Umbilical cord (tissue), 1 donor: ENCODE measurements at regions not wholly inside any gene's neighbourhood (a gene's known extent, or its start where the extent isn't known, plus 50 kb on each side); places are given as distances from the start of the nearest gene placed in this dataset.
"Not testable (repeated sequence)": the region's sequence is repeated elsewhere in the genome, so short reads cannot be mapped to it uniquely, and the experiment has no call there.

Experiments
- DNase-seq: peaks from one replicate; pipeline ENCODE4 v3.0.0-alpha.2; 2015; ENCODE audit warnings: low spot score

DNA sequence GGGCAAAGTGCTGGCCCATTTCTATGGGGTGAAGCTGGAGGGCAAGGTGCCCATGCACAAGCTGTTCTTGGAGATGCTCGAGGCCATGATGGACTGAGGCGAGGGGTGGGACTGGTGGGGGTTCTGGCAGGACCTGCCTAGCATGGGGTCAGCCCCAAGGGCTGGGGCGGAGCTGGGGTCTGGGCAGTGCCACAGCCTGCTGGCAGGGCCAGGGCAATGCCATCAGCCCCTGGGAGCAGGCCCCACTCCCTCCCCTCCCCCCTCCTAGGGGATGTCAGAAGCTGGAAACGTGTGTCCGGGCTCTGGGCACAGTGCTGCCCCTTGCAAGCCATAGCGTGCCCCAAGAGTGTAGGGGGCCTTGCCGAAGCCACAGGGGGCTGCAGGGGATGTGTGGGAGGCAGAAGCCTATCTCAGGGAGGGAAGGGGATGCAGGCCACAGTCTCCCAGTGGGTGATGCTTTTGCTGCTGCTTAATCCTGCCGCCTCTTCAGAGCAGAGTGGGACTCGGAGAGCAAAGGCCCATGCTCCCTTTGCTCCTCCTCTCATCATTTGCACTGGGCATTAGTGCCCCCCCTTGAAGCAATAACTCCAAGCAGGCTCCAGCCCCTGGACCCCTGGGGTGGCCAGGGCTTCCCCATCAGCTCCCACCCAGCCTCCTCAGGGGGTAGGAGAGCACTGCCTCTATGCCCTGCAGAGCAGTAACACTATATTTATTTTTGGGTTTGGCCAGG, 85.2 kb downstream of the MRPL57 start:
- DNase-seq = not testable (repeated sequence)

DNA sequence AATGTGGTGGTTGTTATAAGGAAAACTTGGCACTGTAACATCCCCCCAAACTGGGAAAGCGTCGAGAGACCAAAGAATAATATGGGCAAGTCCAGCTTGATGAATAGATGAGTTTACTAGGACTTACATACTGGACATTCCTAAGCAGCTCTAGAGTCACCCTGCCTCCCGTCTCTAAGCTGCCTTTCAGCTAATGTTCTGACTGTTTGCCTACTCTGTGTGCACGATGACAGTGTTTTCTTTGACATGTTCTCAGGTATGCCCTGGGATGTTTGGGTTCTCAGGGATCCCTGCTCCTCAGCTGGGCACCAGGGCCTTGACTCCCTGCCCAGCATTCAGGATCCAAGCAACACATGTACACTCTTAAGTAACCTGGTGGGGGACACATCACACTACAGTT, 87.5 kb downstream of the MRPL57 start:
- DNase-seq = not testable (repeated sequence)

DNA sequence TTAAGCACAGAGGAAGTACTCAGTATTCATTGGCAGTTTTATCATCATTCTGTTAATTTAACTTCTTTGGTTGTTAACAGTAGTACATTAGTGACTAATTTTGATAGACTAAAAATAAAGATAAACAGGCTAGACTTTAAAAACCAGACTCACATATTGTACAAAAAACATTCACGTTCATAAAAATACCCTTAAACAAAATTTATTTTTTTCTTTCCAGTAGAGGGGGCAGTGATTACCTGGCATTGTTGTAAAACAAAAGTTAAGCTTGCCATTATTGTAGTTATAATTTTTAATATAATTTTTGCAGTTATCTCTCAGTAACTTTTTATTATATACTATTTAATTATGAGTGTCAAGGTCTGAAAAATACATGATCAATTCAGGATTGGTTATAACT, 92.0 kb downstream of the MRPL57 start:
- DNase-seq = not testable (repeated sequence)

DNA sequence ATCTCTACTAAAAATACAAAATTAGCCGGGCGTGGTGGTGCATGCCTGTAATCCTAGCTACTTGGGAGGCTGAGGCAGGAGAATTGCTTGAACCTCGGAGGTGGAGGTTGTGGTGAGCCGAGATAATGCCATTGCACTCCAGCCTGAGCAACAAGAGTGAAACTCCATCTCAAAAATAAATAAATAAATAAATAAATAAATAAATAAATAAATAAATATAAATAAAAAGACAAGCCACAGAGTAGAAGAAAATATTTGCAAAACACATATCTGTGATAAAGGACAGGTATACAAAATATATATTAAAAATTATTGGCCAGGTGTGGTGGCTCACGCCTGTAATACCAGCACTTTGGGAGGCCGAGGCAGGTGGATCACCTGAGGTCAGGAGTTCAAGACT, 96.0 kb downstream of the MRPL57 start:
- DNase-seq = not testable (repeated sequence)

DNA sequence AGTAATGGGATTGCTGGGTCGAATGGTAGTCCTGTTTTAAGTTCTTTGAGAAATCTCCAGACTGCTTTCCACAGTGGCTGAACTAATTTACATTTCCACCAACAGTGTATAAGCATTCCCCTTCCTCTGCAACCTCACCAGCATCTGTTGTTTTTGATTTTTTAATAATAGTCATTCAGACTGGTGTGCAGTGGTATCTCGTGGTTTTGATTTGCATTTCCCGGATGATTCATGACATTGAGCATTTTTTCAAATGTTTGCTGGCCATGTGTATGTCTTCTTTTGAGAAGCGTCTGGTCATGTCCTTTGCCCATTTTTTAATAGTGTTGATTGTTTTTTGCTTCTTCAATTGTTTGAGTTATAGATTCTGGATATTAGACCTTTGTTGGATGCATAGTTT, 98.0 kb downstream of the MRPL57 start:
- not testable (repeated sequence) for DNase-seq

DNA sequence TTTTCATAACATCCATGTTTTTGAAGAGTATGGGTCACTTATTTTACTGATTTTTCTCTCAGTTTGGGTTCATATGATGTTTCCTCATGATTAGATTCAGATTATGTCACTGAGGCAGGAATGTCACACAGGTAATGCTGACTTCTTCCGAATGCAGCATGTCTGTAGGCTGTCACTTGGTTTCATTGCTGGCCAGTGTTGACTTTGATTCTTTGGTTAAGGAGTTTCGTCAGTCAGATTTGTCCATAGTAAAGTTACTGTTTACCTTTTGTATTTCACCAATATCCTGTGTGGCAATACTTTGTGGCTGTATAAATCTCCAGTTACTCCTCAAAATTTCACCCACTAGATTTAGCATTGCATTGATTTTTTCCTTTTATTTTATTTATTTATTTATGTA, 105.6 kb downstream of the MRPL57 start:
- DNase-seq = no peak

DNA sequence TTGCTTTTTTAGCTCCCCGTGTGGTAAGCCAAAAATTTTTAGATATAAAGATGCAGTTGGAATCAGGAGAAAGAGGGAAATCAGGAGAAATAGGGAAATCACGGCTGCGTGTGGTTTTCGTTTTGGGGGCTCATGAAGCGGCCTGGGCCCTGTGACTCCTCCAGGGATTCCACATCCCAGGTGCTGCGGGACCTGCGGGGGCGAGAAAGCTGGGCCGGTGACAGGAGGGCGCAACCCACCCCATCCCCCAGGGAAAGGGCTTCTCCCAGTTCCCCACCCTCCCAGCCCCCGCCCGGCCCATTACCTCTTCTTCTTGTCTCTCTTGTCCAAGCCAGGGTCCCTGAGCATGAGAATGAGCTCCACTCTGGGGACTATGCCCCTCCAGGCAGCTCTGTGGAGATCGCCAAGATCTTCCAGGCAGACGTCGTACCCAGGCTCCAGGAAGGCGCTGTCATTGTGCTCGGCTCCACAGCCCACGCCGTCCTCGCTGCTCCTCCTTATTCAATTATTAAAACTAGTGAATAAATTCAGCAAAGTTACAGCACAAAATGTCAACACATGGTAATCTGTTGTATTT, 111.0 kb downstream of the MRPL57 start:
- no peak for DNase-seq

DNA sequence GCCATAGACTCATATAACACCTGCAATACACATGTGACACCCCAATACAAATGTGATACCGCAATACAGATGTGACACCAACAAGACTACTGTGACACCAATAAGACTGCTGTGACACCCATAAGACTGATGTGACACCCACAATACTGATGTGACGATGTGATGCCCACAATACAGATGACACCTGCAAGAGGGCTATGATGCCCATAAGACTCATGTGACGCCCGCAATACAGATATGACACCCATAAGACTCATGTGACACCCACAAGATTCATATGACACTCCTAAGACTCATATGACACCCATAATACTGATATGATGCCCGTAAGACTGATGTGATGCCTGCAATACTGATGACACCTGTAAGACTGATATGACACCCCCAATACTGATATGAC, 113.0 kb downstream of the MRPL57 start:
- no peak for DNase-seq

DNA sequence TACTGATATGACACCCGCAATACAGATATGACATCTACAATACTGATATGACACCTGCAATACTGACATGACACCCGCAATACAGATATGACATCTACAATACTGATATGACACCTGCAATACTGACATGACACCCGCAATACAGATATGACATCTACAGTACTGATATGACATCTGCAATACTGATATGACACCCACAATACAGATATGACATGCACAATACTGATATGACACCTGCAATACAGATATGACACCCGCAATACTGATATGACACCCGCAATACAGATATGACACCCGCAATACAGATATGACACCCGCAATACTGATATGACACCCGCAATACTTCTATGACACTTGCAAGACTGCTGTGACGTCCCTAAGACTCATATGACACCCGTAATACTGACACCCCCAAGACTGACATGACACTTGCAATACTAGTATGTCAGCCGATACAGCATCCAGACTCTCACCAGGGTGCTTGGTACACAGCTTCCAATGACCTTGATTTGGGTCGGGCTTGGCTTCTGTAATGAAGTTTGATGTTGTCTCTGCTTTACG, 114.1 kb downstream of the MRPL57 start:
- DNase-seq = not testable (repeated sequence)

DNA sequence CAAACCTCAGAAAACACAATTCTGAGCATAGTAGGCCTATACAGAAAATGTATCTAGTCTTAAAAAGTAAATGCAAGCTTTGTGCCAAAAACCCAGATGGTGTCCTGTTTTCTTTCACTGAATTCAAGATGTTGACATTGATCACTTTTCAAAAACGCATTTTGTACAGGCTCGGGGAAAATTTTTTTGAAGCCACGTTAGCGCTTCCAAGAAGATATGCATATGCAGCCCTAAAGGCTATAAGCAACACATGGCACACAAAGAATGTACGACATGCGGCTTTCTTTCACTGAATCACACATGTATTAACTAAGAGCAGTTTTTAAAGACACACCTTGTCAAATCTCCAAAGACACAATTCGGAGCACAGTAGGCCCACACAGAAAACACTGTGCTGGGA, 115.4 kb downstream of the MRPL57 start:
- DNase-seq = no peak

DNA sequence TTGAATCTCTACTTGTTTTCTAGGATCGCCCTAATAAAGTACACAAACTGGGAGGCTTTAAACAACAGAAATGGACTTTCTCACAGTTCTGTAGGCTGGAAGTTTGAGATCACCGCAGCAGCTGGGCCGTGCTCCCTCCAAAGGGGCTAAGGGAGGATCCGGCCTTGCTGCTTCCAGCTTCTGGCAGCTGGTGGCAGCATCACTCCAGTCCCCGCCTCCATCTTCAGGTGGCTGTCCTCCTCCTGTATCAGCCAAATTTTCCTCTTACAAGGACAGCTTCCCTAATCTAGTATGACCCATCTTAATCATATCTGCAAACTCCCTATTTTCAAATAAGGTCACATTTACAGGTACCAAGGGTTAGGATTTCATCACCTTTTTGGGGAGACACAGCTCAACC, 120.5 kb downstream of the MRPL57 start:
- DNase-seq = peak; percentile 42

DNA sequence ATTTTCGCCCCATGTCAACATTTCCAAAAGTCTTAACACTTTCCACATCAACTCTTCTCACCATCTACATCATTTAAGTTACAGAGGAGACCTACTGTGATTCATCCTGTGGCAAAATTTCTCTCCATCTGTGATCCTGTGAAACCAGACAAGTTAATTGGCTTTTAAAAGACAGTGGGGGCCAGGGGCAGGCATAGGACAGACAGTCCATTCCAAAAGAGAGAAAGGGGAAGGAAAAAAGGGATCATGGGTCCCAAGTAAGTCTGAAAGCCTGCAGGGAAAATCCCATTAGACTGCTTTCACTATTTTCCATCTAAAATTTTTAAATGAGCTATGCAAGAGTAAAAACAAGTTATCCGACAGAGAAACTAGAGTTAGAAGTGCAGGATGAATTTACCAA, 121.0 kb downstream of the MRPL57 start:
- no peak for DNase-seq

DNA sequence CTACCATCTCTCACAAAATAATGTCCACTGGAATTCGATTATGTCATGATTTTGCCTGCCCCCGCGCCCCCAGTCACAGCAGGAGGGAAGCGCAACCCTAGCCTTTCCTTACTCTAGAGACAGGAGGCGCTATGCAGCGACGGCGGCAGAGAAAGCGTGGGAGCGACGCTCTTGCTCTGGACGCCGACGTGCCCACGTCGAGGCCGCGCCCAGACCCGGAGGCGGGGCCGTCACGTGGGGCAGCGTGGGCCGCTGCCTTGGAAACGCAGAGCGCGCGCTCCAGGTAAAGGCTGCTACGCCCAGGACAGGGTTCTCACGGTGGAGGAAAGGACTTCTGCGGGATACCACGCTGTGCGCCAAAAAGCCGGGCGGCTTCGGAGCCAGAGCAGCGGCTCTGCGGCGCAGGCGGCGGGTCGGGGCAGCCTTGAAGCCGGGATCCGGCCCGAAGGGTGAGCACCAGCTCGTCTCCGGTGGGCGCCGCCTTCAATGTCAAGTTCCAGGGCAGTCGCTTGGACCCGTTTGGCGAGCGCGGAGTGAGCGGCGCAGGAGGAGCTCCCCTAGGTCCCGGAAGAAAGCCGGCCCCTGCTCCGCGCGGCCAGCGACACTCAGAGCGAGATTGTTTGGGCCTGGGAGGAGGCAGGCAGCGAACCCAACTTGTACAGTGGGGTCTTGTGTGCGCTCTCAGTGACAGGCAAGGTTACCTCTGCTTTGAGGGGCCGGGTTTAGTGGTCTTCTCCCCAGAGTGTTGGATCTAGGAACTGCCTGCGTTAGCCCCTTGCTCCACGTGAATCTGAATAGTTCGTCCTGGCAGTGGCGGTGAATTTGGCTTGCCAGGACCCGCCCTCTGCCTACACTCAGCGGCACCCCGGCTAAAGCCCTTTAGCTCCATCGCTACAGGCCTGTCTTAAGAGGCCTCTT, 121.7 kb downstream of the MRPL57 start:
- peak; percentile 93 for DNase-seq

DNA sequence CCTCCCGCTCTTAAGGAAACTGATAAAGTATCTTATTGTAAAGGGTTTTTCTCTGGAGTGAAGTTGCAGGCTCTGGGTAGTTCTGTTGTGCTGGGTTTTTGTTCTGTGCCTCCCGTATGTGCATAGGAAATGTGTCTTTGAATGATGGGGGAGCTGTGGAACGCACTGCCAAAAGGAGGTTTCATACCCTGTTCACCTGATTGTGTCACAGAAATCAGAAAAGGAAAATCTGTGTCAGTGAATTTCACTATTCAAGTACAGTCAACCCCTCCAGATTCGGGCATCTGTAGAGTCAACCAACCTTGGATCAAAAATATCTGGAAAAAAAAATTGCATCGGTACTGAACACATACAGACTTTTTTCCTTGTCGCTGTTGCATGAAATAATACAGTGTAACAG, 127.8 kb downstream of the MRPL57 start:
- no peak for DNase-seq

DNA sequence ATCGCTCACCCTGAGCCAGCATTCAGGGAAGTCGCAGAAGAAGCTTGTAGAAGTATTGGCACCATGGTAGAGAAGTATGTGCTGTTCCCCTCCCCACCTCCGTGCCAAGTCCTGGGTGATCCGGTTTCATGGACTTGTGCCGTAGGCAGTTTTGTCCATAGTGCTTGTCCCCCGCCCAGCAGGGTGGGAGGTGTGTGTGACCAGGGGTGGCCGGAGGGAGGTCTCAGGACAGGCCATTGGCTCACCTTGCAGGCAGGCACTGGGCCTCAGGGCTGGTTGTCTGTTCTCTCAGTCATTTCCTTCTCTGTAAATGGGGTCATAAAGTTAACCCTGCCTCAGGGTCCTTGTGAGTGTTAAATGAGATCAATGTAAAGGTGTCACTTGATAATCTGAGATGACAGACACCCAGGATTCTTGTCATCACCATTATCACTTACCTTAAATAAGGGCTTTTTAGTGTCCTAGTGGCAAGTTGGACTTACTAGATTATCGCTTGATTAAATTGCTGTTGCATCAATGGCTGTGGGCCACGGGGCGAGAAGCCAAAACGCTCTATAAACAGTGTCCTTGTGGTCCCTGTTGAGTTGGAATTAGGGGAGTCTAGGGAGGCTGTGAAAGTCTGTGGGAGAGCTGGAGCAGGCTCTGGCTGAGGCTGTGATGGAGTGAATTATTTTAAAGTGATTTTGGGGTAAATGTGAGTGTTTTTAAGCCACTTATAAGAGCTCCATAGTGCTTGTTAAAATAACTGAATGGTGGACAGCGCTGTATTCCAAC, 130.0 kb downstream of the MRPL57 start:
- DNase-seq = not testable (repeated sequence)

DNA sequence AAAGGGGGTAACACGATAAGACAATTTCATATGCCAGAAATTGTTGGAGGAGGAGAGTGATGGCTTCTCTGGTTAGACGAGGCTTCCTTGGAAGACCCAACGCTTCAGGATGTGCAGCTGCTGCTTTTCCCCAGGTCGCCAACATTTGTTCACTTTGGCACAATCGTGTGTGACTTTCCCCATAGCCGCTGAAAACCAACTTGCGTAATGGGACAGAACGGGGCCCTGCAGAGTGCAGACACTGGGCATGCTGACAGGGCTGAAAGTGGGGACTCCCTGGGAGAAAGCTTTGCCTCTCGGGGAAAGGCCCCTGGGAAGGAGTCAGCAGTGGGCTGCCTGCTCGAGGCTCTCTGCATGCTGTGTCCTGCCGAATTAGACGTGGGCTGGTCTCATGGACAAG, 130.7 kb downstream of the MRPL57 start:
- not testable (repeated sequence) for DNase-seq

DNA sequence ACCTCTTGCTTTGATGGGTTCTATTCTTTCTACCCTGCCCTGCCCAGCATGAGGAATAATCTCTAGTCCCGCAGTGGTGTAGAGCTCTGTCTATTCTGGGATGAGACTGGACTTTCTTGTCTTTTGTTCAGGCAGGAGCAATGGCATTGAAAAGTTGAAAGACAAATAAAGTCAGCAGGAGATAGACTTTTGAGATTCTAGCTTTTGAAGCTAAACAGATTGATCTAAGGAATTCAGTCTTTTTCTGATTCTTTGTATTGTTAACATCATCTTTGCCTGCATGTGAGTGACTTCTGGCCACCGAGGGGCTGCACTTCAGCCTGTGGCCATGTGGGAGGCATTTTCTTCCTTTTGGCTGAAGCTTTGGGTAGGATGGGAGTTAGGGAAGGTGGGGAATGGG, 132.4 kb downstream of the MRPL57 start:
- no peak for DNase-seq

DNA sequence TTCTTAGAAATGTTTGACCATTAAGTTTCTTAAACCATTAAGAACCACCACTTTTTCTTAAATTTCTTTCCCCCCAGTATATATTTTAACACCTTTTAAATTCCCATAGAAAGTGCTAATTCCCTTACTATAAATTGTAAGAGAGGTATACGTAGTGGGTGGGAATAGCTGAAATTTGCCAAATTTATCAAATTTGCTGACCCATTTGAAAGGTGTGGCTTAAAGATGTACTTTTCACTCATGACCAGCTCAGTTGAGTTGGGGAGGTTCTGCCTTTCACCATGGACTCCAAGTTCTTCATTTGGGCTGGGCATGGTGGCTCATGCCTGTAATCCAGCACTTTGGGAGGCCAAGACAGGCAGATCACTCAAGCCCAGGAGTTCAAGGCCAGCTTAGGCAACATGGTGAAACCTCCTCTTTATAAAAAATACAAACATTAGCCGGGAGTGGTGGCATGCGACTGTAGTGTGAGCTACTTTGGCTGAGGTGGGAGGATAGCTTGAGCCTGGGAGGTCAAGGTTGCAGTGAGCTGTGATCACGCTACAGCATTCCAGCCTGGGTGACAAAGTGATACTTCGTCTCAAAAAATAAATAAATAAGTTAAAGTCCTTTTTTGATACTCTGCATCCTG, 133.2 kb downstream of the MRPL57 start:
- DNase-seq = no peak

DNA sequence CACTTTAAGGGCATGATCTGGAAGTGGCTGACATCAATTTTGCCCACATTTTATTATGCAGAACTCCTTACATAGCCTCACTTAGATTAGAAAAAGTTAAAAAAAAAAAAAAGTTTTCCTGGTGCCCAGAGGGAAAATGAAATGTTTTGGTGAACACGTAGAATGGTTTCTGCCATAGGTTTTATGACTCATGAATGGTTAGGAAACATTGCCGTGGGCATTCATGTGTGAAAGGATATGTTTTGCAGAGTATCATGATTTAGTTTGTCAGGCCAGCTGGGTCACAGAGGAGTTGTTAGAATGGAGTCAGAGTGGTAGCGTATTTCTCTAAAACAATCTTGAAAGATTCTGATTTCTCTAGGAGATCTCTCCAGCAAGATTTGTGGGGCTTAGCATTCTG, 133.8 kb downstream of the MRPL57 start:
- DNase-seq = no peak

DNA sequence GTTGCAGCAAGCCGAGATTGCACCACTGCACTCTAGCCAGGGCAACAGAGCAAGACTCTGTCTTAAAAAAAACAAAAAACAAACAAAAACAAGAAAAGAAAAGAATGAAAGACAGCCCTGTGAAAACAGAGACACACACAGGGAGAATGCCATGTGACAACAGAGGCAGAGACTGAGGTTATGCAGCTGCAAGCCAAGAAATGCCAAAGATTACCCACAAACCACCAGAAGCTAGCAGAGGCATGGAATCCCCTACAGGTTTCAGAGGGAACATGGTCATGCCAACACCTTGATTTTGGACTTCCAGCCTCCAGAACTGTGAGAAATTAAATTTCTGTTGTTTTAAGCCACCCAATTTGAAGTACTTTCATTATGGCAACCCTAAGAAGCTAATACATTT, 138.5 kb downstream of the MRPL57 start:
- not testable (repeated sequence) for DNase-seq

DNA sequence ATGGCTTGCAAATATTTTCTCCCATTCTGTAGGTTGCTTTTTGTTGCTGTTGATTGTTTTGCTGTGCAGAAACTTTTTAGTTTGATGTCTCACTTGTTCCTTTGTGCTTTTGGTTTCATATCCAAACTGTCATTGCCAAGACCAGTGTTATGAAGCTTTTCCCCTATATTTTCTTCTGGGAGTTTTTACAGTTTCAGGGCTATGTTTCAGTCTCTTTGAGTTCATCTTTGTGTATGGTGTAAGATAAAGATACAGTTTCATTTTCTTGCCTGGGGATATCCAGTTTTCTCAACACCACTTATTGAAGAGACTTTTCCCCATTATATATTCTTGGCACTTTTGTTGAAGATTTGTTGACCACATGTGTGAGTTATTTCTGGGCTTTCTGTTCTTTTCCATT, 139.9 kb downstream of the MRPL57 start:
- DNase-seq = no peak
